ENCODE measurements at regions not wholly inside any gene's neighbourhood (a gene's known extent, or its start where the extent isn't known, plus 50 kb on each side); places are given as distances from the start of the nearest gene placed in this dataset.

DNA sequence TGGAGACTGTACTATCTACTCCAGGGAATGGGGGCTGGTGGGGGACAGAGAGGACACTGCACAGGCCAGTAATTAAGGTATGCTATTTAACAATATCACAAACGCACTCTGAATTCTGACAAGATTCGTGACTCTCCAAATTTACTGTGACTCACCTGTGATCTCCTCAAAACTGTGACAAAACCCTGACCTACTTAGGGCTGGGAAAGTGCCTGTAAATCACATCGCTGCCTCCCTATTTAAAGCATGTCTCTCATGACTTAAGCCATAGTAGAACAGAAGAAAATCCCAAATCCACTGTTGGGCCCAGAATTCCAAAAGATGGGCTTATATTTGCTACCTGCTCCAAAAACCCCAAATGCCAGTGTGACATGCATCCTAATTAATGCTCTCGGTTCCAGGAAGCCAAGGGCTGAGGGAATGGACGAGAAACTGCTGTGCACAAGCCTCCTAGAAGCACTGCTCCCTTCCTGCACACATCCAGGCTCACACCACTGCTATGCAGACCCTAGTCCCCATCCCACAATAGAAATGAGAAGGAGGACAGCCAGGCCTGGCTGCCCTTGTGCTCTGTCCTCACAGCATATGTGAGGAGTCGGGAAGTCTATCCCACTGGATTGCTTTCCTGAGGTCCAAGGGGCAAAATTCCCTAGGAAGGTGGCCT lies 187.7 kb upstream of the CHRNA7 start:
- Mint-ChIP-seq H3K4me3 (no peak overlapping the region), H3K27ac (no peak overlapping the region), H3K36me3 (no peaks in the 10 kb centered on the region), H3K4me1 (no peaks in the 10 kb centered on the region), H3K9me3 (no peaks in the 10 kb centered on the region)
- no peak for ATAC-seq
- no peak for DNase-seq (ENCODE audit: low spot score in 2 of 2)

DNA sequence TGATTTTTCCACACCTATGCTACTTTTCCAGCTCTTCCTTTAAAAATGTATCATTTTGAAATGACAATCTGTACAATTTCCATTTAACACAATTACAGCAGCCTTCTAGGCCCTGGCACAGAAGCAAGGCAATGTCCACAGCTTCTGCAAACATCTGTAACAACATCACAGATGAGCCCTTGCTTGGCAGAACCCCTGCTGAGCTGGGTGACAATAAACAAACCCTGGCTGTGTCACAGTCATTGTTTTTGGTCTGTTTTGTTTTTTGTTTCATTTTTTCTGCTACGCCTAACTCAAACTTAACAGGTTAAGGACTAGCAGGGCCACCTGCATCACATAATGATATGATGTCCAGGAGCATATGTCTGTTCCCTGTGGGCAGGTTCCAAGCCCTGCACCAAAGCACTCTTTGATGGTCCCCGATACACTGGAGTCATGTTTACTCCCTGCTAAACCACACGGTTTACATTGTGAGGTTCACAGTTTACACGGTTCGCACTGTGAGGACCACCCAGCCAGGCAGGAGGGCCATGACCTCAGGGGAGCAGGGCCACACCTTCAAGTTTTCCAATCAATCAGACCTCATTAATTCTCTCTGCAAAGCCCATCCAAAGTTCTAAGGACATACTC lies 186.8 kb upstream of the CHRNA7 start:
- H3K9me3 Mint-ChIP-seq, result no peaks in the 10 kb centered on the region
- no peak overlapping the region for H3K4me3 Mint-ChIP-seq
- no peak for DNase-seq (ENCODE audit: low spot score in 2 of 2)
- no peak overlapping the region for H3K27ac Mint-ChIP-seq
- no peak for ATAC-seq
- no peaks in the 10 kb centered on the region for H3K36me3 Mint-ChIP-seq
- no peaks in the 10 kb centered on the region for H3K4me1 Mint-ChIP-seq

DNA sequence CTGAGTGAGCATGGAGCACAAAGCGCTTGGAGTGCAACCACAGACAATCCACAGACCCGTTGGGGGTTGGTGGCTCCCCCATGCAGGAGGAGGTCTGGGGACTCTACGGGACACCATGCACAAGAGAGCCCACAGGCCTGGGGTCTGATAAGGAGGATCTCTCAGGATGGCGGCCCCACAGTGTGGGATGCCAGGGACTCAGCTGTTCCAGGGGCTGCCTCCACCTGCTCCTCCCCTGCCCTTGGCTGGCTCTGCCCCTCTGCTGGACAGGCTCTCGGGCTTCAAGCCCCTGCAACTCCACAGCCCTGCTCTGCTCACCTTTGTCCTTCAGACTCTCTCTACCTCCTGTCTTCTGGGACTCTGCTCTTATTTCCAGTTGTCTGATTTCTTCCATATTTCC lies 184.5 kb upstream of the CHRNA7 start:
- DNase-seq (ENCODE audit: low spot score in 2 of 2) (no peak), ATAC-seq (peak; percentile 29)
- H3K9me3 Mint-ChIP-seq, result no peaks in the 10 kb centered on the region
- no peak overlapping the region for H3K27ac Mint-ChIP-seq
- H3K4me3 Mint-ChIP-seq, result no peak overlapping the region
- no peaks in the 10 kb centered on the region for H3K4me1 Mint-ChIP-seq
- no peaks in the 10 kb centered on the region for H3K36me3 Mint-ChIP-seq

DNA sequence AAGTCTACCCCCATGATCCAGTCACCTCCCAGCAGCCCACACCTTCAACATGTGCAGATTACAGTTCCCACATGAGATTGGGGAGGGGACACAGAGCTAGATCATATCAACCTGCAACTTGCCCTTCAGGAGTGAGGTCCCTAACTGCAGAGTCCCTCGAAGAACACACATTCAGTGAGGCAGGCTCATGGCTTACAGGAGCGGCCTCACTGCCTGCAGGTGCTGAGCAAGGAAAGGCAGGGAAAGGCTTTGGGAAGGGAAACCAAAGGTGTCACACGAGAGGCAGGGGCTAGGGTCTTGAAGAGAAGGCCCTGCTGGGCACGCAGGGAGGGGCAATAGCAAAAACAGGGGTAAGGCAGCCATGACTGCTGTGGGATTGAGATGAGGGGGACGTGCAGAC lies 182.4 kb upstream of the CHRNA7 start:
- DNase-seq (ENCODE audit: low spot score in 2 of 2) (no peak), ATAC-seq (no peak)
- Mint-ChIP-seq H3K27ac (no peak overlapping the region), H3K4me3 (no peak overlapping the region), H3K36me3 (no peaks in the 10 kb centered on the region), H3K4me1 (no peaks in the 10 kb centered on the region), H3K9me3 (peaks cover 5% of the 10 kb centered on the region)

DNA sequence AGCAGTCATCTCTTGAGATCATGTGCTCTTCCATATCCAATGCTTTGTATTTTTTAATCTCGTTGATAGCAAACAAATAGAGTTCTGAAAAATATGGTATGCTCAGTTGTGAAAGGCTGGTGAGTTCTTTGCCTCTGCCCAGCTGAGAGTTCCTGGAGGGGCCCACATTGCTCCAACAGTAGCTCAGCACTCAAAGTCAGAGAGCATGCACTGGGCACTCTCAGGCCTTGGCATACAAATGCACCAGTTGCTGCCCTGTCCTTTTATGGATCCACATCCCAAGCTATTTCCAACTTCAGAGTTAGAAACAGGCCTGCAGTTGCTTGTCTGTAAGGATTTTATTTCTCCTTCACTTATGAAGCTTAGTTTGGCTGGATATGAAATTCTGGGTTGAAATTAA lies 181.7 kb upstream of the CHRNA7 start:
- ATAC-seq, result no peak
- Mint-ChIP-seq H3K9me3 (peaks cover 5% of the 10 kb centered on the region), H3K27ac (no peak overlapping the region), H3K36me3 (no peaks in the 10 kb centered on the region), H3K4me3 (no peak overlapping the region), H3K4me1 (no peaks in the 10 kb centered on the region)
- DNase-seq (ENCODE audit: low spot score in 2 of 2), result no peak

DNA sequence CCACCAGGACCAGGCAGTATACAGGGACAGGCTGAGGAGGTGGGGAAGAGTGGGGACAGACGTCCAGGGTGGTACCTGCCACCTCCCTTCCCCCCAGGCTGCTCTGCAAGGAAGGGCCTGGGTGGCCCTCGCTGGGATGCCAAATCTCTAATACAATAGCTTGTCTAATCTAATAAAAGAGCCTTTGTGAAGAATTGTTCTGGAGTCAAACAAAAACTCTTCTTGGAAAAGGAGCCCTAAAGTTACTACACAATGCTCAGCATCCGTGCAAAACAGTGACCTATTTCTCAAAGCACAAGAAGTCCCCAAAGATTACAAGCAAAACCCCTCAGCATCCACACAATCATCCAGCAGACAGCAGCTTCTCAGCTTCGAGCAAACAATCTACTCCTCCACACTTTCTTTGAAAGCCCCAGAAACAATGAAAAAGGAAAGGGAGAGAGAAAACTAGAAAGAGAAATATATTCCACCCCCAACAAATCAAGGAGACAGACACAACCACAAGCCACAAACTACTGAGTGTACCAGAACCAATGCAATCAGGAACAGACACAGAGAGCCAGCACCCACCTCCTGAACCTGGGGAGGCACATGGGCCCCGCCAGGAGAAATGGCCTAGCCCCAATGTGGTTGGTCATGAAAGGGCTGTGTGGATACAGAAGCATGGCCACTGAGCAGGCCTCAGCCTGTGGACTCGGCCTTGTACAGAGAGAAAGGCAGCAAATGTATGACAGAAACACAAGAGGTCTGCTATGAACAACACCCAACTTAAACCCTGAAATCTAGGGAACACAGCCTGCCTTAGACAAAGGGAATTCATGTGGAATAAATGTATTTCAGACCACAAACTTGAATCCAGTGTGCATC lies 177.1 kb upstream of the CHRNA7 start:
- no peak for ATAC-seq
- no peaks in the 10 kb centered on the region for H3K36me3 Mint-ChIP-seq
- no peak for DNase-seq (ENCODE audit: low spot score in 2 of 2)
- H3K4me1 Mint-ChIP-seq, result no peaks in the 10 kb centered on the region
- H3K9me3 Mint-ChIP-seq, result peaks cover 9% of the 10 kb centered on the region
- no peak overlapping the region for H3K4me3 Mint-ChIP-seq
- no peak overlapping the region for H3K27ac Mint-ChIP-seq

DNA sequence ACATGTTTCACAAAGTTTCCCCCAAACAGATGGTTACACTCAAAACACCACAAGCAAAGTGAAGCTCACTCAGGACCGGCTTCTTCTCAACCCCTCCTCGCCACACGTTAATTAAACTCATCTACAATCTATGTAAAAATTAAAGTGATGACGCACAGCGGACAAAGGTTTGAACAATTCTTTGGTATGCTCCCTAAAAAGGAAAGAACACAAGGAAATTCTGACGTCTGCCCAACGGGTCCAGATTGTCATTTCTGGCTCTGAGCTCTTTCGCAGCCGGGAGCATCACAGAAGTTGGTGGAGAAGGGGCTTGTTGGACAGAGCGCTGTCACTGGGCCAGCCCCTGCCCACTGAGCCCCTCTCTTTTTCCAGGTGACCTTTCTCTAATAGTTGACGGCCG lies 173.7 kb upstream of the CHRNA7 start:
- Mint-ChIP-seq H3K36me3 (no peaks in the 10 kb centered on the region), H3K4me3 (no peak overlapping the region), H3K4me1 (no peaks in the 10 kb centered on the region), H3K27ac (no peak overlapping the region), H3K9me3 (peaks cover 4% of the 10 kb centered on the region)
- no peak for ATAC-seq
- no peak for DNase-seq (ENCODE audit: low spot score in 2 of 2)

DNA sequence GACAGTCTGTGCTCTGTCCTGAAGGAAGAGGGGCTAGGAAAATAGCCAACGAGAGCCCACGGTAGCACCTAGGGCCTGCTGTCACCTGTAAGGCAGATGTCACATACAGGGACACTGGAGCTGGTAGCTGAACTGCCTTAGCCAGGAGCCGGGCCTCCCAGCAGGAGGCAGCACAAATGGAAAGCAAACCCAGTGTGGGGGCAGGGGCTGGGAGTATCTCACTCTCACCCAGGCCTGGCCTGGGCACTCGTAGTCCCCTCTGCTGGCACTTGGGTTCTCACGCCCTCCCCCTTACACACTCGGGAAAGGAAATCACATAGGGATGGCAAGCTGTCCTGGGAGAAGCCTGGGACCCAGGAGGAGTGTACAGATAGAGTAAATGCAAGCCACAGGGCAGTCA lies 173.1 kb upstream of the CHRNA7 start:
- Mint-ChIP-seq H3K4me1 (no peaks in the 10 kb centered on the region), H3K9me3 (peaks cover 4% of the 10 kb centered on the region), H3K4me3 (no peak overlapping the region), H3K27ac (no peak overlapping the region), H3K36me3 (no peaks in the 10 kb centered on the region)
- DNase-seq (ENCODE audit: low spot score in 2 of 2) (no peak), ATAC-seq (peak; percentile 28)

DNA sequence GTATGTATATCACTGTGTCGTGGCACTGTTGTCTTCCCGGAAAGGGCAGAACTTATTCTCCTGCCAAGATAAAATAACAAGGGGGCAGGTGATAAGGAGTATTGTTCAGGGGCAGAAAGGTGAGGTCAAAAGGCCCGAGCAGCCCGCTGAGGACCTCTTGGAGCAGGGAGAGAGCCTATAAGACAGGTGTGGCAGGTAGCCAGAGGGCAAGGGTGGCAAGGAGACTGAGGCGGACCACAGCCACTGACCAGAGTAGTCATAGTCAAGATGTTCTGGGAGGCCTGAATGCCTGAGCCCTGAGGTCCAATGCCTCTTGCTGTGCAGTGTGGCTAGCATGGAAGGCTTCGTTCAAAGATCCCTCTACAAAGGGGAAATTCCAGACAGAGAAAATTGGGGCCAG lies 172.3 kb upstream of the CHRNA7 start:
- Mint-ChIP-seq H3K4me3 (no peak overlapping the region), H3K9me3 (peaks cover 4% of the 10 kb centered on the region), H3K27ac (no peak overlapping the region), H3K4me1 (no peaks in the 10 kb centered on the region), H3K36me3 (no peaks in the 10 kb centered on the region)
- no peak for ATAC-seq
- no peak for DNase-seq (ENCODE audit: low spot score in 2 of 2)

DNA sequence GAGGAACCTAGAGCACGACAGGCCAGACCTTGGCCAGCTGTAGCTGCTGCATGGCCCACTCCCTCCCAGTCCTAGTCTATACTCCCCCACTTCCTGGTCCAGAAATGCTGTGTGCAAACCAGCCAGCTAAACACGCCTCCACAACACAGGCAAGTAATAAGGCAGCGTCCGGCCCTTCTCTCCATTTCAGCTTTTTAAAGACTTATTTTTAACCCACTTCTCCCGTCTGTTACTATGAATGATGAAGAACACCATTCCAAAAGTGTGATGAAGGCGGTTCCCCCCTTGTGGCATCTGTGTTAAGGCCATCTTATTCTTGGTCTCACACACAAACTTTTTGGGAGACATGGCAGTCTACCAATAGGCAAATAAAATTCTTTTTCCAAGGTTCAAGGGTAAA lies 164.1 kb upstream of the CHRNA7 start:
- peaks cover 12% of the 10 kb centered on the region for H3K36me3 Mint-ChIP-seq
- DNase-seq (ENCODE audit: low spot score in 2 of 2) (no peak), ATAC-seq (no peak)
- H3K9me3 Mint-ChIP-seq, result no peaks in the 10 kb centered on the region
- peaks cover 6% of the 10 kb centered on the region for H3K4me1 Mint-ChIP-seq
- H3K4me3 Mint-ChIP-seq, result no peak overlapping the region
- H3K27ac Mint-ChIP-seq, result no peak overlapping the region

DNA sequence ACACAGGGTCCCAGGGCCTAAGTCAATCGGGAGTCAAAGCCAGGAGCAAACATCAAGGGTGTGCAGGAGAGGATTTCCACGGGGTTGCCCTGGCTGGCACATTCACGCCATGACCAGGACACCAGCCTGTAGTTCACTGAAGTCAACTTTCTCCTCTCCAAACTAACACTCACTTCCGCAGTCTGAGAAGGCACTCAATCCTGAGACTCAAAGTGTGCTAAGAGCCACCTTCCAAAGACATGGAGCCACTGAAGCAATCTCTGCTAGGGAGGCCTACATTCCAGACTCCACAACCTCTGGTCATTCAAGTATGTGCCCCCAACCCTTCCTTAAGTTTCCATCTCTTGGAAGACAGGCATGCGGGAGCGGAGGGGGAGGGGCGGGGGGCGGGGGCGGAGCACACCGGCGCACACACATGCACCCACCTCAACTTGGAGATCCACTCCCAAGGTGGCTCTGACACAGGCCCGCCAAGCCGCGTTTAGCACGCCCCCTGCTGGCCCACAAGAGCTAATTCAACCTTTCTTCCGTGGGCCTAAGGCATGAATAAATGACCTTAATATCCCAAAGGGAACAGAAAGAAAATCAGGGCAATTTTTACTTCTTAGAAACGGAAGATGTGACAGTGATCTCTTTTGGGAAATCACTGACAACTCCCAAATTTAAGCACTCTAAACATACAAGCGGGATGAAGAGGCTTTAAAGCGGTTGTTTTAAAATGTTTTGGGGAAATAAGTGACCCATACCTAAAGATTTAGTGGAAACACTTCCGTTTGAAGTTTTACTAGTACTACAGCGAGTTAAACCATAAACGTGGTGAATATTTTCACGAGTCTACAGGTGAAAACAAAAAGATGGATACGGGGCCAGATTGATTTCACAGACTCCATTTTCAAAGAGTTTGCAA lies 162.5 kb upstream of the CHRNA7 start:
- no peaks in the 10 kb centered on the region for H3K9me3 Mint-ChIP-seq
- H3K27ac Mint-ChIP-seq, result no peak overlapping the region
- peaks cover 14% of the 10 kb centered on the region for H3K36me3 Mint-ChIP-seq
- peak; percentile 37 for ATAC-seq
- peak; percentile 50 to 69 for DNase-seq (ENCODE audit: low spot score in 2 of 2)
- no peak overlapping the region for H3K4me3 Mint-ChIP-seq
- H3K4me1 Mint-ChIP-seq, result peaks cover 8% of the 10 kb centered on the region

DNA sequence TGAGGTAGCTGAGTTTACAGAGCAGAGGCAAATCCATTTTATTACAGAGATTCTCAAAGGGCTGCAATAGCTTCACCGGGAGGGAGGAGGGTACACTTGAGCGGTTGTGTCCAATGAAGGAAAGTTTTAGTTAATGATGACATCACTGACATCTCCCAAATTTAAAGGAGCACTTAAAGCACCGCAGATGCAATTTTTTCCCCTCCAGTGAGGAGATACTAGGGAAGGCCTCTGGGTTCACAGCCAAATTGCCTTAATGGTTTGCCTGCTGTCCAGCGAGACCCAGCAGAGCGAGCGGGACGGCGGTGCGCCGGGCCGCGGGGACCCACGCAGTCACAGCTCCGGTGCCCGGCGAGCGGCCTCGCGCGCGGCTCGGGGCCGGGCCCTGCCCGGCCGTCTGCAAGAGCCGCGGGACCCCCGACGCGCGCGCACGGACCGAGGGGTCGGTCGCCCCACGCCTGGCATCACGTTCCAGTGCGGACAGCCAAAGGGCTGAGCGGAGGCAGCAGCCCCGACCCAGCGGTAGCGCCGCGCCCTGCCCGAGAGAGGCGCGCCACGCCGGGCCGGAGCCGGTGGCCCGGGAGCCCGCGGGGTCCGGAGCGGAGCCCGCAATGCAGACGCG lies 160.5 kb upstream of the CHRNA7 start:
- Mint-ChIP-seq H3K4me3 (peak overlapping the region; percentile 80), H3K9me3 (no peaks in the 10 kb centered on the region), H3K4me1 (peaks cover 8% of the 10 kb centered on the region), H3K36me3 (peaks cover 14% of the 10 kb centered on the region), H3K27ac (no peak overlapping the region)
- ATAC-seq (no peak), DNase-seq (ENCODE audit: low spot score in 2 of 2) (no peak)

DNA sequence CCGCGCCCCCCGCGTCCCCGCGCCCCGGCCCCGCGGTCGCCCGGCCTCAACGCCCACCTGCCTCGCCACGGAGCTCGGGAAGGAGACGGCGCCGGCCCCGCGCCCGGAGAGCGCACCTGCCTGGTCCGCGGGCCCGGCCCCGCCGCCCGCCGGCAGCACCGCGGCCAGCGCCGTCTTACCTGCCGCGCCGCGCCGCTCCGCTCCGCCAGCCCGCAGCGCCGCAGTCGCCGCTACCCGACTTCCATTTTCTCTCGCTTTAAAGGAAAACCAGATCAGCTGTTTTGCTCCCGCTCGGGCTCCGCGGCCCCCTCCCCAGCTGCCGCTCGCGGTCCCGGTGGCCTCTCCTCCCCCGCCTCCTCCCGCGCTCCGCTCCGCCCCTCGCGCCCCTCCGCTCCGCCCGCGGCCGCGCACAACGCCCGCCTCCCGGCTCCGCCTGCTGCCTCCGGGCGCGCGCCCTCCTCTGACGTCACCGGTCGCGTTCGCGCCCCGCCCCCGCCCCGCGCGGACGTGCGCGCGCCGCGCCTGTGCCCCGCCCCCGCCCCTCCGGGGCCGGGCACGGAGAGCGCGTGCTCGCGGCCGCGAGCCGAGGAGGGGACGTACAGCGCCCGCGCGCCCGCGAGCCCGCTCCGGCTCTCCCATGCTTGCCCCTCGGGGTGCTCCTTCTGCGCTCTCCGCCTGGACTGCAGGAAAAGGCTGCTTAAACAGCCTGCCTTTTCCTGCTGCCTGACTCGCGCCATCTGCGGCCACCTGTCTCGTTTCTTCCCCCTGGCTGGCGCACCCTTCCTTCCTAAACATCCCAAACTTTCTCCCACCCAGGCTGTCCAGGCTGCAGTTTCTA lies 159.8 kb upstream of the CHRNA7 start, which contains the start of gene OTUD7A:
TSS of gene OTUD7A (minus strand) at position 346 of the 838 bp plus-strand sequence.
- ATAC-seq, result peak; percentile 91
- Mint-ChIP-seq H3K4me1 (peaks cover 8% of the 10 kb centered on the region), H3K36me3 (peaks cover 14% of the 10 kb centered on the region), H3K9me3 (no peaks in the 10 kb centered on the region), H3K27ac (peak within 1 kb of the TSS; percentile 1), H3K4me3 (peak within 1 kb of the TSS; percentile 80)
- DNase-seq (ENCODE audit: low spot score in 2 of 2), result peak; percentile 84 to 92

All from stimulated activated effector memory CD8-positive, alpha-beta T cell treated with anti-CD3 and anti-CD28 coated beads, Interleukin-12 subunit alpha, Interleukin-12 subunit beta, amount 100 ng/mL, for 72 hours (primary cell).